DOHH2 (cell line): ENCODE measurements at regions not wholly inside any gene's neighbourhood (a gene's known extent, or its start where the extent isn't known, plus 50 kb on each side); places are given as distances from the start of the nearest gene placed in this dataset.

Experiments
- CTCF ChIP-seq: fragments of 200-600 bp; sonication (generic); IDR thresholded peaks from one replicate; pipeline ENCODE4 v1.5.1; 2014; ENCODE audit warnings: antibody characterized with exemption, mild to moderate bottlenecking, low read depth, low read length; ENCODE audit not compliant: poor library complexity, severe bottlenecking
- EZH2phosphoT487 ChIP-seq: fragments of 200-600 bp; sonication (generic); IDR thresholded peaks from 2 replicates; pipeline ENCODE4 v1.6.1; 2017; ENCODE audit warnings: borderline replicate concordance, mild to moderate bottlenecking, antibody characterized with exemption, low read length, moderate library complexity, mixed read lengths

- no peak for TF ChIP-seq CTCF
- TF ChIP-seq EZH2phosphoT487 = no peak
Observed at GRCh38 chr22:19657252-19658056, 56.8 kb upstream of the SEPTIN5 start.
